ENCODE measurements at regions not wholly inside any gene's neighbourhood (a gene's known extent, or its start where the extent isn't known, plus 50 kb on each side); places are given as distances from the start of the nearest gene placed in this dataset.

GRCh38 chr21:15121655-15122120 lies 56.9 kb upstream of the NRIP1 start (continued):
- TF ChIP-seq ARID5B (CRISPR knock-in tag; IDR thresholded peaks at IDR 0.05) (peak; percentile 68), ZNF609 (CRISPR knock-in tag; IDR thresholded peaks at IDR 0.05; ENCODE audit: borderline replicate concordance) (peak; percentile 71; the same call in 1 of the 2 replicates), DMAP1 (CRISPR knock-in tag; IDR thresholded peaks at IDR 0.05) (peak; percentile 28; the same call in 1 of the 2 replicates), SOX5 (CRISPR knock-in tag; IDR thresholded peaks at IDR 0.05; ENCODE audit: borderline replicate concordance) (peak; percentile 81; the same call in 1 of the 2 replicates), ARID4A (CRISPR knock-in tag; IDR thresholded peaks at IDR 0.05; ENCODE audit: borderline replicate concordance) (peak; percentile 23; the same call in 1 of the 2 replicates), ZNF546 (CRISPR knock-in tag; conservative IDR thresholded peaks at IDR 0.05) (no peak), ZBTB21 (CRISPR knock-in tag; IDR thresholded peaks at IDR 0.05) (no peak), MTF1 (CRISPR knock-in tag; IDR thresholded peaks at IDR 0.05) (no peak), ELF1 (CRISPR knock-in tag; IDR thresholded peaks at IDR 0.05) (0 out of 2 replicates have a peak, but pooled peaks have one; percentile 19), NR2F6 (IDR thresholded peaks at IDR 0.05) (peak; percentile 77), NR2F6 (CRISPR knock-in tag; IDR thresholded peaks at IDR 0.05) (peak; percentile 69), AGO1 (IDR thresholded peaks at IDR 0.05; ENCODE audit: low read depth, low read length, poor library complexity, severe bottlenecking) (no peak), SALL1 (CRISPR knock-in tag; IDR thresholded peaks at IDR 0.05) (peak; percentile 11), FOXA1 (IDR thresholded peaks at IDR 0.05) (no peak), FOXA1 (CRISPR knock-in tag; IDR thresholded peaks at IDR 0.05) (peak; percentile 85), ZUFSP (CRISPR knock-in tag; IDR thresholded peaks at IDR 0.05; ENCODE audit: borderline replicate concordance) (no peak), MYNN (CRISPR knock-in tag; IDR thresholded peaks at IDR 0.05; ENCODE audit: low read depth) (no peak)
